T-helper 2 cell (primary cell): ENCODE measurements at regions not wholly inside any gene's neighbourhood (a gene's known extent, or its start where the extent isn't known, plus 50 kb on each side); places are given as distances from the start of the nearest gene placed in this dataset.

Experiments used
- DNase-seq, 5 experiments: peaks; one replicate each; pipeline versions ENCODE4 v3.0.0 to v3.0.0-alpha.2; 2012 to 2022

GRCh38 chr3:146896711-146897110 lies 291.6 kb upstream of the PLSCR5 start:
- DNase-seq: no peak

- no peak for DNase-seq
These were observed 290.0 kb upstream of the PLSCR5 start for GRCh38 chr3:146895026-146895749.

DNA sequence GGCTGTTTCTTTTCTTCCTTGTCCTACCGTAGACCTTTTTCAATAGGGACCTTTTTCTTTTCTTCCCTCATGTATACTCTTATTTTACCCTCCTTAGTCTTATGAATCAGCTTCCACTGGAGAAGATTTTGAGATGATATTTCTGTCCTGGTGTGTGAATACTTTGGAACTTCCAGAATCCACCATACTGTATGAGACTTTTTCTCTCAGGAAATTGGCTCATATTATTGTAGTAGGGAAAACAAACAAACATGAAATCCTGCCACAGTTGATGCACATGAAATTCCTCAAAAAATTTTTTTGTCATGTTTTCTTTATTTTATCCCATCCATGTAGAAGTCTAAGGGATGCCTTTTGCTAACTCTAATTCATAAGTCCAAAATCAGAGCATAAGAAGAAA lies 289.3 kb upstream of the PLSCR5 start:
- DNase-seq: no peak

DNA sequence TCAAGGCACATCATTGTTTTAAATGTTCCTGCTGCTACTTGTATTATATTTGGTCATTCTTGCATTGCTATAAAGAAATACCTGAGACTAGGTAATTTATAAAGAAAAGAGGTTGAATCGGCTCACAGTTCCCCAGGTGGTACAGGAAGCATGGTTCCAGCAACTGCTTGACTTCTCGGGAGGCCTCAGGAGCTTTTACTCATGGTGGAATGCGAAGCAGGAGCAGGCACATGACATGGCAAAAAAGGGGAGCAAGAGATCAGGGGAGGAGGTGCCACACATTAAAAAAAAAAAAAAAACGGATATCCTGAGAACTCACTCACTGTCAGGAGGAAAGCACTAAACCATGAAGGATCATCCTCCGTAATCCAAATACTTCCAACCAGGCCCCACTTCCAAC lies 286.9 kb upstream of the PLSCR5 start:
- no peak for DNase-seq

DNA sequence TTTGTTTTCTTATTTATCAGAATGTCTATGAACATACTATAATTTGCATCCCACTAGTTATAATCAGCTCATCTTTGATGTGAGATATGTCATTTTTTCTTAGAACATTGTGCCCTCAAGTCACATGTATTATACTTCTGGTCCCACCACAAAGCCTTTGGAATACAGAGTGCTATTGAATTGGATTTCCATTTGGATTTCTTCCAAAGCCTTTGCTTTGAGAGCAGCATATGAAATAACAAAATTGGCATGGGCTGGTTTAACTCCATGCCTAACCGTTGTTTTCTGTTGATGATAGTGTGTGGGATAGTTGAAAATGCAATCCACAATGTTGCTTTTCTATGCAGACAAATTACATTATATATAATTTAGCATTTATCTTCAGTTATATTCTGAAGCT lies 284.5 kb upstream of the PLSCR5 start:
- no peak for DNase-seq

- DNase-seq: no peak
These were observed 283.0 kb upstream of the PLSCR5 start for GRCh38 chr3:146888176-146888575.

GRCh38 chr3:146884721-146885120 lies 279.6 kb upstream of the PLSCR5 start:
- DNase-seq: no peak

DNA sequence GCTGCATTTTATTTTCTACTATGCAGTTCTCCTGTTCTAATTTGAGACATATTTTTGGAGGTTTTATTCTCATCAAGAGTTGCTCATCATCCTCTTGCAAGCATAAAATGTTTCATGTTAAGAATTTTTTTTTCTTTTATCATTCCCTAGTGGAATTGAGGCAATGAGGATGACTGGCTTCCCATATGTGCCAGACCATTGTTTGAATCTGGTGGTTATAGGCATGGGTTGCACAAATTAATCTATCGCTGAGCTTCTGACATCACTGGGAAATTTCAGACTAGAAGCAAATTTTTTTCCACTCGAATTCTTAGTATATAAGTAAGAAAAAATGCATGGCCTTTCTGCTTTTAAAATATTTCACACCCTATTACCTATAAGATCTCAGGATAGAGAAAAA lies 279.1 kb upstream of the PLSCR5 start:
- no peak for DNase-seq

DNA sequence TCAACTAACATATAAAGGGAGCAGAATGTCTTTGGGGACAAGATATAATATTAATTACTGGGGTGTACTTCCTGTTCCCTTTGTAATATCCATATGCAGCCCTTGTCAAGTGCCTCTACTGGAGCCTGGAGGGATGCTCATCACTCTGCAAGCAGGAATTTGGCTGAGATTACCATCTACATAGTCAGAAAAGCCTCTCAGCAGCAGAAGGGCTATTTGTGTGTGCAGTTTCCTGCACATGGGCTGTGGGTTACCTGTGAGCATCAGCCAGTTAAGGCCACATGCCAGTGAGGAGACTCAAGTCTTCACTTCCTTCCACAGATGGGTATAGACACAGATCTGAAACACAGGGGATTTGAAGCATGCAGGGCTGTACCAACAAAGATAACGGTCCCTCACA lies 278.1 kb upstream of the PLSCR5 start:
- no peak for DNase-seq

DNA sequence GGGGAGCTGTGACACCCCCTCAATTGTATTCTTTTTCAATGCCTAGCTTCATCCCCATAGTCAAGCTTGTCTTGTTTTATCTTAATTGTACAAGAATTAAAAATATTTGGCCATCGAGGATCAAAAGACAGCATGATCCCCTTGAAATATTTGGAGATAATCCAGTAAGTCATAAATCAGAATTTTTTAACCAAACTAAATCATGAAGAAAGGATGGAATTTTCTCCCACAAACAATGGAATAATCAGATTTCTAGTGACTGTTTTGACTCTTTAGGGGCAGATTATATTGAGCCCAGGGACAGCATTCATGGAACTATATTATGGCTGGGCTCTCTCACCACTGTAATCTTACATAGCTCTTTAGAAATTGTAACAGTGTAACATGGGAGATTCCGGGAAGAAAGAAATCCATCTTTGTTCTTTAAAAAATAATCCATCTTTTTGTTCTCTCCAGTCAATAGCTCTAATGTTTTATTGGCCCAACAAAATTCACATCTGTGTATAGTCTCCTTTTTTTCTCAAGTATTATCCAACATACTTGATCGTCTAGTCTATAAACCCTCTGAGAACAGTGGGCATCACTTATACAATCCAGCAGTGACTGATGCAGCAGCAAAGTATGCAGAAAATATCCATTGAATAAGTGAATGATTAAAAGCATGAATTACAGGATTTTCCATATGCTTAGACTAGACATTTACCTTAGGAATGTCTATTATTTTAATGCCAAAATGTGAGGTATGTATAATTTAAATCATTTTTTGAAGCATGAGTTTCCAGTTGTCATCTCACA lies 277.0 kb upstream of the PLSCR5 start:
- no peak for DNase-seq

GRCh38 chr3:146881356-146881755 lies 276.2 kb upstream of the PLSCR5 start:
- no peak for DNase-seq

GRCh38 chr3:146873748-146874147 lies 268.6 kb upstream of the PLSCR5 start:
- DNase-seq: no peak

GRCh38 chr3:146865175-146865755 lies 260.1 kb upstream of the PLSCR5 start:
- no peak for DNase-seq

GRCh38 chr3:146861262-146861661 lies 256.1 kb upstream of the PLSCR5 start:
- no peak for DNase-seq

GRCh38 chr3:146854523-146854922 lies 249.4 kb upstream of the PLSCR5 start:
- no peak for DNase-seq

GRCh38 chr3:146851665-146852064 lies 246.5 kb upstream of the PLSCR5 start:
- no peak for DNase-seq

DNA sequence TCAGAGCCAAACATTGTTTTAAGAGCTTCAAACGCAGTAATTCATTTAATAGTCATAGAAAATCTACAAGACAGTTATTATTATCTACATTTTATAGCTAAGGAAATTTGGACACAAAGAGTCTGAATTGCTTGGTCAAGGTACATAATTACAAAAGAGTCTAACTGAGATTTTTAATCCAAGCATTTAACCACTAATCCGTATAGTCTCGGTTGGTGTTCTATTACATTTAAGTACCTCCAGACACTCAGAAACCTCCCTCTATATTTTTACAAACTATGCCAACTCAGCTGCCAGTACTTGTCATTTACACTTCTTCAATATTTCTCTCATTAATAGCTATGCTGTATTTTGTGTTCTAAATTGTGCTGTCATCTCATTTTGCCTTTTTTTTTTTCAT lies 240.2 kb upstream of the PLSCR5 start:
- DNase-seq: no peak

DNA sequence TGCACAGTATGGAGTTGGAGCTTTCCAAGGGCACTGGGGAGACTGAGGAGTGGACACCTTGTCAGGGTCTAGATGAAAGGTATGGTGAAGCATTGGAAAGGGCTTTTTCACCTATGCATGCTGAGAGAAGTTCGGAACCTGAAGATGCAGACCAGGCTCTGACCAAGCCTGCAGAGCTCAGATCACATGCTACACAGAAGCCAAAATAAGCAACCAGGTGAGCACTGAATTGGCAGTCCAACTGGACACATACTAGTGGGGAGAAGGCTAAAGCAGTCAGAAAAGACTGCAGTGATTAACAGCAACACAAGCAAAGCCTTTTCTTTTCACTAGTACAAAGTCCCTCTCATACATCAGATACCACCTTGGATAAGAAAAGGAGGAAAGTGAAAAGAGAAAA lies 238.3 kb upstream of the PLSCR5 start:
- no peak for DNase-seq

DNA sequence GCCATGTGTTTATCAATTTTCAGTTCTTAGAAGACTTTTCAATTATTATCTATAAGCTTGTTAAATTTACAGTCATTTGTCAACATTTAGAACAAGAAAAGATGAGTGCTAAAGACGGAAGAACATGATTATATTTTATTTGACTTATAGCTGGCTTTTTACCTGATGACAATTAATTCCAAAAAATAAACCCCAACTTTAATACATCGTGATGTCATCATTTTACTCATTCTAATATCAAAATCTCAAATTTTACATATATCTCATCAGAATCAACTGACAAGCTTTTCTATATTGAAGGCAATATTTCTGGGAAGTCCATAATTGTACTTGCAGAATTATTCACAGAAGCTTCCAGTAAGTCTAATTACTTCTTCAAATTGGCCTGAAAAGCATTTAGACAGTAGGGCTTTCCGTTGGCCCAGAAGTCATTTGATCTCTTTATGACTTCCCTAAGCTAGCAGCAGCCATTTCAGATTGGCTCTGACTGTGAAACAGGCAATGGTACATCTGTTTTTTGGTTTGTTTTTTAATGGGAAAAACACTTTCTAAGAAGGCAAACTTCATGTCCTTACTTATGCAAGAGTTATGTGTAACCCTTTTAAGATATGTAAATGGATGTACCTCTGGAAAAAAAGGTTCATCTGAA lies 234.7 kb upstream of the PLSCR5 start:
- no peak for DNase-seq

DNA sequence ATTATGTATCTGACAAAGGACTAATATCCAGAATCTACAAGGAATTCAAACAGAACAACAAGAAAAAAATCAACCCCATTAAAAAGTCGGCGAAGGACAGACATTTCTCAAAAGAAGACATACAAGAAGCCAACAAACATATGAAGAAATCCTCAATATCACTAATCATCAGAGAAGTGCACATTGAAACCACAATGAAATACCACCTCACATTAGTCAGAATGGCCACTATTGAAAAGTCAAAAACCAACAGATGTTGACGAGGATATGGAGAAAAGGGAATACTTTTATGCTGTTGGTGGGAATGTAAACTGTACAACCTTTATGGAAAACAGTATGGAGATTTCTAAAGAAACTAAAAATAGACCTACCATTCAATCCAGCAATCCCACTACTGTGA lies 233.1 kb upstream of the PLSCR5 start:
- DNase-seq: no peak

- DNase-seq: no peak
These were observed 229.8 kb upstream of the PLSCR5 start for GRCh38 chr3:146834917-146835316.

GRCh38 chr3:146832857-146833458 lies 227.8 kb upstream of the PLSCR5 start:
- no peak for DNase-seq

GRCh38 chr3:146831659-146832058 lies 226.5 kb upstream of the PLSCR5 start:
- DNase-seq: no peak
